Nephron (organoid): ENCODE measurements at regions not wholly inside any gene's neighbourhood (a gene's known extent, or its start where the extent isn't known, plus 50 kb on each side); places are given as distances from the start of the nearest gene placed in this dataset.
"Not testable (repeated sequence)": the region's sequence is repeated elsewhere in the genome, so short reads cannot be mapped to it uniquely, and the experiment has no call there.

Experiments
- H3K27ac Mint-ChIP-seq, 3 experiments: 2 replicates each; pipeline ENCODE4 v1.8.0; 2020; ENCODE audit warnings: mixed read lengths in 3 of 3, mild to moderate bottlenecking in 2 of 3, moderate library complexity in 1 of 3
- H3K27me3 Mint-ChIP-seq: 2 replicates; pipeline ENCODE4 v1.8.0; 2021; ENCODE audit warnings: low read depth, mild to moderate bottlenecking, moderate library complexity, mixed read lengths
- H3K36me3 Mint-ChIP-seq: 2 replicates; pipeline ENCODE4 v1.8.0; 2020; ENCODE audit warnings: low read depth, mixed read lengths
- H3K4me1 Mint-ChIP-seq: 2 replicates; pipeline ENCODE4 v1.8.0; 2020; ENCODE audit warnings: mixed read lengths
- H3K4me3 Mint-ChIP-seq, 3 experiments: 2 replicates each; pipeline ENCODE4 v1.8.0; 2020; ENCODE audit warnings: mild to moderate bottlenecking in 3 of 3, mixed read lengths in 3 of 3, moderate library complexity in 2 of 3
- H3K9me3 Mint-ChIP-seq: 2 replicates; pipeline ENCODE4 v1.8.0; 2020; ENCODE audit warnings: mixed read lengths
- CTCF ChIP-seq, 3 experiments: fragments of 200-600 bp; sonication (generic); IDR thresholded peaks; one replicate each; pipeline ENCODE4 v1.5.0; 2021; ENCODE audit warnings: antibody characterized with exemption in 3 of 3; ENCODE audit not compliant: unreplicated experiment in 3 of 3

- TF ChIP-seq CTCF (IDR thresholded peaks at IDR 0.05; ENCODE audit: unreplicated experiment in 3 of 3) = no peak
- Mint-ChIP-seq H3K4me1 (no peaks in the 10 kb centered on the region), H3K9me3 (no peaks in the 10 kb centered on the region), H3K36me3 (no peaks in the 10 kb centered on the region), H3K27me3 (no peaks in the 10 kb centered on the region), H3K4me3 (no peak overlapping the region), H3K27ac (no peak overlapping the region)
Observed at GRCh38 chr4:187685247-187685646, 310.3 kb upstream of the ZFP42 start.

GRCh38 chr4:187687697-187688096, 307.9 kb upstream of the ZFP42 start:
- H3K27ac Mint-ChIP-seq = no peak overlapping the region
- H3K36me3 Mint-ChIP-seq = no peaks in the 10 kb centered on the region
- no peaks in the 10 kb centered on the region for H3K4me1 Mint-ChIP-seq
- H3K27me3 Mint-ChIP-seq = no peaks in the 10 kb centered on the region
- H3K4me3 Mint-ChIP-seq = no peak overlapping the region
- no peak for TF ChIP-seq CTCF (IDR thresholded peaks at IDR 0.05; ENCODE audit: unreplicated experiment in 3 of 3)
- H3K9me3 Mint-ChIP-seq = no peaks in the 10 kb centered on the region

- Mint-ChIP-seq H3K27ac (no peak overlapping the region), H3K27me3 (no peaks in the 10 kb centered on the region), H3K9me3 (peaks cover 13% of the 10 kb centered on the region), H3K4me3 (no peak overlapping the region), H3K4me1 (no peaks in the 10 kb centered on the region), H3K36me3 (no peaks in the 10 kb centered on the region)
- no peak for TF ChIP-seq CTCF (IDR thresholded peaks at IDR 0.05; ENCODE audit: unreplicated experiment in 3 of 3)
Observed at GRCh38 chr4:187692626-187693025, 302.9 kb upstream of the ZFP42 start.

- peaks cover 26% of the 10 kb centered on the region for H3K9me3 Mint-ChIP-seq
- H3K27me3 Mint-ChIP-seq = not testable (repeated sequence)
Observed at GRCh38 chr4:187695531-187695930, 300.0 kb upstream of the ZFP42 start.

GRCh38 chr4:187711586-187711985, 284.0 kb upstream of the ZFP42 start:
- peaks cover 12% of the 10 kb centered on the region for H3K9me3 Mint-ChIP-seq
- no peak for TF ChIP-seq CTCF (IDR thresholded peaks at IDR 0.05; ENCODE audit: unreplicated experiment in 3 of 3)
- no peak overlapping the region for H3K4me3 Mint-ChIP-seq
- H3K27me3 Mint-ChIP-seq = no peaks in the 10 kb centered on the region
- H3K27ac Mint-ChIP-seq = no peak overlapping the region
- H3K4me1 Mint-ChIP-seq = no peaks in the 10 kb centered on the region
- peaks cover 4% of the 10 kb centered on the region for H3K36me3 Mint-ChIP-seq

More at GRCh38 chr4:187695531-187695930, 300.0 kb upstream of the ZFP42 start:
- H3K27ac Mint-ChIP-seq, H3K4me1 Mint-ChIP-seq, H3K4me3 Mint-ChIP-seq, H3K36me3 Mint-ChIP-seq: not testable (repeated sequence)

GRCh38 chr4:187714957-187715356, 280.6 kb upstream of the ZFP42 start:
- H3K27me3 Mint-ChIP-seq = no peaks in the 10 kb centered on the region
- H3K27ac Mint-ChIP-seq = no peak overlapping the region
- no peaks in the 10 kb centered on the region for H3K36me3 Mint-ChIP-seq
- H3K4me1 Mint-ChIP-seq = no peaks in the 10 kb centered on the region
- no peak overlapping the region for H3K4me3 Mint-ChIP-seq
- TF ChIP-seq CTCF (IDR thresholded peaks at IDR 0.05; ENCODE audit: unreplicated experiment in 3 of 3) = no peak
- H3K9me3 Mint-ChIP-seq = no peaks in the 10 kb centered on the region
